ENCODE measurements at regions not wholly inside any gene's neighbourhood (a gene's known extent, or its start where the extent isn't known, plus 50 kb on each side); places are given as distances from the start of the nearest gene placed in this dataset.

DNA sequence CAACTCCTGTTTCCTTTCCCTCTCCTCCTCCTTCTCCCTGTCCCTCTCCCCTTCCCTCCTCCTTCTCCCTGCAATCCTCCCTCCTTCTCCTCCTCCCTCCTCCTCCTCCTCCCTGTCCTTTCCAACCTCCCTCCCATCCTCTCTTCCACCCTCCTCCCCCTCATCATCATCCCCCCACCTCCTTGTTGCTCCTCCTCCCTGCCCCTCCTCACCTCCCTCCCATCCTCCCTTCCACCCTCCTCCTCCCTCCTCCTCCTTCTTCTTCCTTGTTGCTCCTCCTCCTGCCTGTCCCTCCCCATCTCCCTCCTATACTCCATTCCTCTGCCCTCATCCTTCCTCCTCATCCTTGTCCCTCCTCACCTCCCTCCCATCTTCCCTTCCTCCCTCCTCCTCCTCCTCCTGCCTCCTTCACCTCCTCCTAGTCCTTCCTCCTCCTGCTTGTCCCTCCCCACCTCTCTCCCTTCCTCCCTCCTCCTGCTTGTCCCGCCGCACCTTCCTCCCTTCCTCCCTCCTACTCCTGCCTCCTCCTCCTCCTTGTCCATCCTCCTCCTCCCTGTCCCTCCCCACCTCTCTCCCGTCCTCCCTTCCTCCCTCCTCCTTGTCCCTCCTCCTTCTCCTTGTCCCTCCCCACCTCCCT, 222.5 kb downstream of the IRF8 start:
- no peak for DNase-seq

DNA sequence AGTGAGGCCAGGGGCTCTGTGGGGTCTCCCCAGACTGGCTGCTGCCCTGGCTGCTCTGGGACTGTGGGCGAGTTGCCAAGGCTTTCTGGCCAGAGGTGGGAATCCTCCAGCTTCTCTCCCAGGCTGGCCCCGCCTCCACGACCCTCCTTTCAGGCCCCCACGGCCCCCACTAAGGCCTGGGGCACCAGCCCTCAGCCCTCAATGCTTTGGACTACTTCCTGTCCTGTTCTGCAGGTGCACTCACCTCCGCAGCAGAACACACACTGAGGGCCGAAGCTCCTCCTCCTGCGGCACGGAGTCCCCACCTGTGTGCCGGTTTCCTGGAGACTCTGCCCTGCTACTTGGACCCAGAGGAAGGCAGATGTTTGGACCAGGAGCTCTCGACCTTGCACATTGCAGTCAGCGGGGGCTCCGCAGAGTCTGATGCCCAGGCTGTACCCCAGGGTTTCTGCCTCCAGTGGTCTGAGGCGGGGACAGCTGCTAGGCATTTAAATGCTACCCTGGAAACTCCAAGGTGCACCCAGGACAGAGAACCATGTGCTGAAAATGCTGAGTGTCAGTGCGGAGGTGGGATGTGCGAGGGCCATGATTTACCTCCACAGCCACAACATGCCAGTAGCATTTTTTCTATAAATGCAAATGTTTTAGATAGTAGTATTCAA, 223.8 kb downstream of the IRF8 start:
- no peak for DNase-seq

DNA sequence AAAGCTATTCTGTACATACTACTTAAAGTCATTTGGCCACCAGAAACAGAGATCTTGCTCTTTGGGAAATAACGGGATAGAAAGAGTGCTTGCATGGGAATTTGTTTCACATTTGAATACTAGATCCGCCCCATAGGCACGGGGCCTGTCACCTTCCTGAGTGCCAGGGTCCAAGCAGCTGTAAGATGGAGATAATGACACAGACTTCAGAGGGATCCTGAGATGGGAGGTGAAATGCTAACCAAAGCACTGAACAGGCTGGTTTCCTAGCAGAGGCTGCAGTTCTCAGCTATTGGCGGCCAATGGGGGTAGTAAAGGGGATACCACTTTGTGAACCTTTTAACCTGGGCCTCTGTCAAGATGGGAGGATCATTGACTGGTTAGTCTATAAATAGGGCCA, 225.4 kb downstream of the IRF8 start:
- no peak for DNase-seq

DNA sequence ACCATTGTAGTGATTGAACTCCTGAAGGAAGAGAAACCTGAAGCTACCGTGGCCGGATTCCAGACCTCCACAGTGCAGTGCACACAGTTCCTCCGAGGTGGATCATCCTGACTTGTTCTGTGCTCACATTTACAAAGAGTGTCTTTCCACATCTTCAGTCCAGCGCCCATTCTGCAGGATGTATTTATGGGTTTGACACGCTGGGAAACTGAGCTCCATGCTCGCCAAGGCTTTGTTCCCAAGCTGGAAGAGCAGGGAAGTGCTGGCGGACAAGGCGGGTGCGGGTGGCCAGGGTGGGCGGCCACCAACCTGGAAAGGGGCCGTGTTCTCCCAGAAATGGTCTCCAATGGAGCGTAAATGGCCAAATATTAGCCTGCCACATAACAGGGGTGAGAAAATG, 227.9 kb downstream of the IRF8 start:
- no peak for DNase-seq

DNA sequence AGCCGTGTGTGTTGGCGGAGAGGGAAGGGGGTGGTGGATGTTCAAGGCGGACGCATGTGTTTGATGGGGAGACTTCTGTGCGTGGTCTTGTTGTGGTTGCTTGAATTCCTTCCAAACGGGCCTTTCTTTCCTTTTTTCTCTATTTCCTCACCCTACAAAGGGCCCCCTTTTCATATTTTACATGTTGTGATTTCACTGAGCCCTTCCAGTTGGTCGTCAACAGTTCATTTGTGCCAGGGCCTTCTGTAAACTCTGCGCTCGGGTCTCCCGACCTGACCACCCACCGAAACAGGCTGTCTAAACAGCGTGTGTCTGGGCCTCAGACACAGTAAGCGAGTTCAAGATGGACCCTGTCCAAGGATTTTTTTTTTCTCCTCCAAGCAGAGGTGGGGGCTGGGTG, 228.4 kb downstream of the IRF8 start:
- DNase-seq: no peak

DNA sequence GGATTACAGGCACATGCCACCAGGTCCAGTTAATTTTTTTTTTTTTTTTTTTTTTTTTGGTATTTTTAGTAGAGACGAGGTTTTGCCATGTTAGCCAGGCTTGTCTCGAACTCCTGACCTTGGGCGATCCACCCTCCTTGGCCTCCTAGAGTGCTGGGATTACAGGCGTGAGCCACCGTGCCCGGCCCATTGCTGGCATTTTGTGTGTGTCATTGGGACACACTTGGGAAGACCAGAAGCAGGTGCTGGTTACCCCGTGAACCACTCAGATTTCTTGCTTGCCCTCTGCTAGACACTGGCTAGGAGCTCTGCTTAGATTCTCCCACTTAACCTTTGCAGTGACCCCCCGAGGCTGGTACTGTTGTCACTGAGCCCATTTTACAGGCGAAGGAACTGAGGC, 229.3 kb downstream of the IRF8 start:
- DNase-seq: no peak

DNA sequence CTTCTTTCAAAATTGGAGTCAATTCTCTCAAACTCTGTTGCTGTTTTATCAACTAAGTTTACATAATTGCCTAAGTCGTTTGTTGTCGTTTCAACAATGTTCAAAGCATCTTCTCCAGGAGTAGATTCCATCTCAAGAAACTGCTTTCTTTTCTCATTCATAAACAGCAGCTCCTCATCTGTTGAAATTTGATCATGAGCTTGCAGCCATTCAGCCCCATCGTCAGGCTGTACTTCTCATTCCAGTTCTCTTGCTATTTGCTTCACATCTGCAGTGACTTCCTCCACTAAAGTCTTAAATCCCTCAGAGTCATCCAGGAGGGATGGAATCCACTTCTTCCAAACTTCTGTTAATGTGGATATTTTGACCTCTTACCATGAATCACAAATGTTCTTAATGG, 230.6 kb downstream of the IRF8 start:
- no peak for DNase-seq

DNA sequence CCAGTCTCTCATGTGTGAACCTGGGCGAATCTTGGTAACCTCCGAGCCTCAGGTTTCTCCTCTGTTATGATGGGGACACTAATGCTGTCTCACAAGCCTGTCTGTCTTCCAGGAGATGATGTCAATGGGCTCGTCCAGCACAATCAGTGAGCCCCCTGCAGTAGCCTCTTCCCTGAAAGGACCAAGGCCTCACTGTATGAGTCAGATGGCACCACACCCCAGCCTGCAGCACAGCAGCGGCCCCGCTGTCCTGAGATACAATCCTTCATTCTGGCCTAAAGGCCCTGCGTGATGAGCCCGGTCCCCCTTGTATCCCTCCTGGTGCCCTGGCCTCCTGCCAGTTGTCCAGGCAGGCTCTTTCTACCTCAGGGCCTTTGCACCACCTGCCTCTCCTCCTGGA, 234.4 kb downstream of the IRF8 start:
- DNase-seq: no peak

DNA sequence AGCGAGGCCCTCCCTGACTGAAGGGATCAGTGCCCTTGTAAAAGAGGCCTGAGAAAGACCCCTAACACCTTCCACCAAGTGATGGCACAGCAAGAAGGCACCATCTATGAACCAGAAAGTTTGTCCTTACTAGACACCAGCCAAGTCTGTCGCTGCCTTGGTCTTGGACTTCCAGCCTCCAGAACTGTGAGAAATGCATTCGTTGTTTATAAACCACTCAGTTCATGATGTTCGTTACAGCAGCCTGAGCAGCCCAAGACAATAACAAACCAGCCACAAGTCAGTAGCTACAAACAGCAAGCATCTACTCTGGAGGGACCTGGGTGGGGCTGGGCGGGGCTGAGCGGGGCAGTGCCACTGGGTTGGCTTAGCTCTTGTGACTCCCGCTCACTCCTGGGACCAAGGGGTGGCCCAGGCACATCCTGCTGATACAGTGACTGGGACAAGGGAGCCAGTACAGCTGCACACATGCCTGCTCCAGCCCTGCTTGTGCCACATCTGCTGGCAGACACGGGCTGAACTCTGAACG, 234.9 kb downstream of the IRF8 start:
- no peak for DNase-seq

DNA sequence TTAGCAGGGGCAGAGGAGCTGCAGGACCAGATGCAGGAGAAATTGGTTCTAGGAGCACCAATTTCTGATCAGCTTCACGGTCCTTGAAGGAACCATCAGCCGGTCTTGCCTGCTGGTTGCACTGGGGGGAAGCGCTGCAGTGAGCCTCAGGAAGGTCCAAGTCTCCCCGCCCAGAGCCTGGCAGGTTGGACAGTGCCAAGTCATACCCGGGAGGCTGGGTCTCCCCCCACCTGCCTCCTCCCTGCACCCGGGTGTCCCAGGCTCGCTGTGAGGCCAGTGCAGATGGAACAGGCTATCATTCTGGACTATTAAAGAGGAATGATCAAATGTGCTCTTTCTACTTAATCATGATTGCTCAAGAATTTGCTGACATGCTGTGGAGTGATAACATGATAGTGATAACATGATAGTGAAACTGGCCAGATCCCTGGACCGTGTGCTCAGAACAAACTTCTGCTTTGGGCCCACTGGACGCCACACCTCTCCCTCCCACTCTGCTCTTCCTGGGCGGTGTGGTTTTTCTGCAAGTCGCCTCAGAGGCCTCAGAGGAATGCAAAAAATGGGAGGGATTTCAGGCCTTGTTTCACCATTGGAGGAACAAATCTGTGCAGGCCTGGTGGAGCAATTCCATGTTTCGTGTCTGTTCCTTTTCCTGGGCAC, 236.0 kb downstream of the IRF8 start:
- no peak for DNase-seq

DNA sequence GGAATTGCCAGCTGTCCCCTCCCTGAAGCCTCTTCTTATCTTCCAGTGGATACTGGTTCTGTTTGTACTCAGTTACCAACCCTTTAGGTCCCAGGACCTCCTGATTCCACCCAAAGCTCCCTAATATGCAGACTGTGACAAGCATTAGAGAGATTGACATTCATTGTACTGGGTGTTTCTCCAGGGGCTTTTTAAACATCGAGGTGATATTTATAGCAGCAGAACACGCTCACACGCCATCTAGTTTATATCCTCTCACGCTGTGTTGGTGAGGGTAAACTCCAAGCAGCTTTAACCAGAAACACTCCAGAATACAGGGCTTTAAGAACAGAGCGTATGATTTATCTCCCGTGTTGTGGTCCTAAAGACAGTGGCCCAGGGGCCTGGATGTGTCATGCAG, 238.4 kb downstream of the IRF8 start:
- DNase-seq: no peak

DNA sequence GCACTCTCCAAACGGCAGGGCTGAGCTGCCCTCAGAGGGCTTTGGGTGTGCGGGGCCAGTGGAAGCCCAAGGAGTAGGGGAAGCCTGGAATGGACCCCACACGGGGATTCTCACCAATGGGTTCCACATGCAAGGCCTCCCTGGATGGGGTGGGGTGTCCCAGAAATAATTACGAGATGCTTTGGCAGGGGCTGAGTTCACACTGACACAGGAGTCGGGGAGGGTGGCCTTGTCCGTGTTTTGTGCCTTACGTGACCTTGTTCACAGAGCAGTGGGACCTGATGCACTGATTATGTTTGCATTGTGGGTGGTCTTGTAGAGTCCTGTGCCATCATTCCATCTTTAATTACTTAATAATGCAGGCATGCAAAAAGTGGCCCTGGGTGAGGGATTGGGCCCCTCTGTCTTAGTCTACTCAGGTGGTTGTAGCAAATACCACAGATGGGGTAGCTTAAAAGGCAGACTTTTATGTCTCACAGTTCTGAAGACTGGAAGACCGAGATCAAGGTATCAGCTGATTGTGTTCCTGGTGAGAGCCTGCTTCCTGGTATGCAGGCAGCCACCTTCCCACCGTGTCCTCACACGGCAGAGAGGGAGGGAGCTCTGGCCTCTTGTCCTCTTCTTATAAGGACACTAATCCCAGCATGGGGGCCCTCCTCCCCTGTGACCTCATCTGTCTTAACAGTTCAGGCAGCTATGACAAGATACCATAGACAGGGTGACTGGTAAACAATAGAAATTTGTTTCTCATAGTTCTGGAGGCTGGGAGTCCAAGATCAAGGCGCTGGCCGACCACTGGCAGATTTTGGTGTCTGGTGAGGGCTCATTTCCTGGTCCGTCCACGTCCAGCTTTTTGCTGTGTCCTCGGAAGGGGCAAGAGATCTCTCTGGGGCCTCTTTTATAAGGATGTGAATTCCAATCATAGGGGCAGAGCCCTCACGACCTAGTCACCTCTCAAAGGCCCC, 239.4 kb downstream of the IRF8 start:
- DNase-seq: no peak

DNA sequence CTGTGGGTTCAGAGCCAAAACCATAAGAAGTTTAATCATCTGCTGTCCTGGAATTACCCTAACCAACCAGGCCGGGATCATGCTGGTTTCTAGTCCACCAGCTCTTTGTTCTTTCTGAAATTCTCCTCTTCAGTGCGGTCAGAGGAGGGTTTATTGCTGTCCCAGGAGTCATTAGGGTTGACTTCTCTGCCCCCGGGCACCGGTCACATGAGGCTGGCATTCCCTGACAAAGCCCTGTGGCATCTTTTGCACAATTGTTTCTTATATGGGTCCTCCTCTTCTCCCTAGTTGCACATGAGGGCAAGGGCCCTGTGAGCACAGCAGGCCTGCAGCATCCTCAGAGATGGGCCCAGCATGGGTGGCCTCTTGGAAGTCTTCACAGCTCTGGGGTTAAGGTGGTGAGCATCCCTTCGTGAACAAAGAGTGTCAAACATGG, 243.9 kb downstream of the IRF8 start:
- no peak for DNase-seq

DNA sequence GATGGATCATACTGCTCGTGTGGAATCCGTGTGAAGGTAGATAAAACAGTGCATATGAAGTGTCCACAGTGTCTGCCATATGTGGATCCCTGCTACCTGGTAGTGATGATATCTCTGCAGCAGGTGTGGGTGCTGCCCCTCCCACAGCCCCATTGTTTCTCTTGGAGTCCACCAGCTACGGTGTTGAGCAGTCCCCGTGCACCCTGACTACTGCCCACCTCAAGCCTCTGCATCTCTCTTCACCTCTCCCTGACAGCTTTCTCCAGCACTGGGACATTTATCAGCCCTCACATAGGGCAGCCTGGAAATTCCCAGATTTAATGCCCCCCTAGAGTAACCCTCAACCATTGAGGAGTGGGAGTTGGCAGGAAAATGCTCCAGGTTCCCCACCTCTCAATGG, 244.7 kb downstream of the IRF8 start:
- no peak for DNase-seq

DNA sequence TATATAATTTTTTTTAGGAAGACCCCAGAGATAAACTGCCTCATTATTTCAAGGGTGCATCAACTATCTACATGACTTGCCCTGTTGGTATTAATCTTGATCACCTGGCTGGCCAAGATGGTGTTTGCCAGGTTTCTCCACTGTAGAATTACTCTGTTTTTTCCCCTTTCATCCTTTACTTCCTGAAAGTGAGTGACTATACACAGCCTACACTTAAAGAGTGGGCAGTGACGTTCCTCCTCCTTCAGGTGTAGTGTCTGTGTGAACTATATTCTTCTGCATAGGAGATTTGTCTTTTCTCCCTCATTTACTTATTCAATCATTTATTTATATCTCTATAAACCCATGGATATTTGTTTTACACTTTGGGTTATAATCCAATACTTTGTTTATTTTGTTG, 246.7 kb downstream of the IRF8 start:
- DNase-seq: no peak

DNA sequence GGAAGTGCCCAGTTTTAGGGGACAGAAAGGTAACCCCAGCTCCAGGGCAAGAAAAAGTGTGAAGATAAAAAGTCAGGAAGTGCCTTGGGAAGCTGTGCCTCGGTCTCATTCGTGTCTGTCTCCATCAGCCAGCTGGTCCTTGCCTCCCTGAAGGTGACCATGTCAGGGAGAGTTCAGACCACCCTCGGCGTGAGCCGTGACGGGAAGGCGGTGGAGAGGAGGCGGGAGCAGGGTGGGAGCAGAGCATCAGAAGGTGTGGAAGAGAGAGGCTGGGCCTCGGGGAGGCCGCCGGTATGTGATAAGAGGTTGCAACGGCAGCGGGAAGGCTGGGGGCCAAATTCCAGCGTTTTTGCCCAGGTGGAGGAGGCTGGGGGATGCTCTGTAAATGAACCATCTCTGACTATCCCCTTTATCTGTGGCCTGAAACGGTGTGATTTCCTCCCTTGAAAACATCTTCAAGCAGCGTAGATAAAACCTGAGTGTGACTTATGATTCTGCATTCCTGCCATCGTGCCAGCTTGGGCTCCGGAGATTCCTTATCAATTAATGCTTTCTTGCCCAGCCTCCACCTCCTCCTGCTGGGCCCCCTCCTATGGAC, 251.8 kb downstream of the IRF8 start:
- DNase-seq: no peak

DNA sequence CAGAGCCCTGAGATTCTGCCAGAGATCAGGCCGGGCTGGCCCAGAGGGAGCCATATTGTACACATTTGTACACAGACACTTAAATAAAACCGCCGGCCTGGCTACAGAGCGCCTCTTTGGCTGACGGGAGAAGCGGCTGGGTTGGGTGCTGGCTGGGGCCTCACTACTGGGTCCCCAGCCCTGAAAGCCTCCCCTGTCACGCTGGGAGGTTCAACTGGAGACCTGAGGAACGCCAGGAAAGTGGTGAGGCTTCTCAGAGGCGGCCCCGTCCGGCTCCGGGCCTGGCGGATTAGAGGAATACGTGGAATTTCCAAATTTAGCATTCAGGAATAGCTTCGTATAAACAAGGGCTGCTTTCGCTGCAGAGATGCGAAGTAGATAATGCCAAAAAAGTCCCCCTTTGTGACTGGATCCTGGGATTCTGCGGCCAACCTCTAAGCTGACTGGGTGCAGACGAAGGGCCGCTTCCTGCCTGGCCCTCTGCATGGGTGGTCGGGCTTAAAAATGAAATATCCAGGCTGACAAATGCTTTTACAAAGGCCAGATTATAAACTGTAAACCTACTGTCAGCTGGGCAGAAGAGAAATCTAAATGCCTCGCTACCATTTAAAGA, 252.4 kb downstream of the IRF8 start:
- no peak for DNase-seq

DNA sequence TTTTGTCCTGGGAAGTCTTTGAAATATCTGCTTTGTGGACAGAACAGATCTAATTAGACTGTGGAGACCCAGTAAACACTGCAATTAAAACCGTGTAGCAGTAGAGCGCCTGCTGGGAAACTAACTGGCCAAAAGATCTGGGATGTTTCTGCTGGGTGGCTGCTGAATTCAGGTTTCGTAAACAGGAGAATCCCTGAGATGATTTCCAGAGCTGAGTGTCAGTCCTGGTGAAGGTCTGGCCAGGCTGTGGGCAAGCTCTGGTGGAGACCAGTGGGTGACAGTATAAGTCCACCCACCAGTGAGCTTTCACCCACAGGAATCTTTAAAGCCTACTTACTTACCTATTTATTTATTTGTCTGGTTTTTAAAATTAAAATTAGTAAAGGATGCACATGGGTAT, 257.2 kb downstream of the IRF8 start:
- no peak for DNase-seq

DNA sequence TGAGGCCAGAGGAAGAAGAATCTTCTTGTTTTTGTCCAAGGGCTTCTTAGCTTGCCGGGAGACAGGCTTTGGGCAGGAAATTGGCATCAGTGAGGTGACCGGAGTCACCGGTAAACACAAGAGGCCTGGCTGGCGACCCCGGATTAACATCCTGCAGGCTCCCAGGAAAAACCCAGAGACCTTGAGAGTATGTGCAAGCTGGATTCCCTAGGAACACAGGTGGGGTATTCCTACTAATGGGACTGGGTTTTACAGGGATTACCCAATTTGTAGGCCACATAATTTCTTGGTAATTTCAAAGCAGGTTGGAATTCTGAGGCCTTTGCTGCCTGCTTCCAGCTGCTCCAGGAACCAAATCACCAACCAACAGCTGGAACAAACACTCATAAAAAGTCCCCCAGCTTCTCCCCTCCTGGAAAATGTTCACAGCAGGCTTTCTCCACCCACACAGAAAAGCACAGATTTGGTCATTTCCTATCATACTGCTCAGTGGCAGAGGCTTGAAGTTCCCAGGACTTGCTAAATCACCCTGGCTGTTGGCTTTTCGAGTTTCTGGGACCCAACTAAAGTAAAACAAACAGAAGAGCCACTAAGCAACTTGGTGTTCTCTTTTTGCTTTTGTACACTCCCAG, 258.8 kb downstream of the IRF8 start:
- no peak for DNase-seq

DNA sequence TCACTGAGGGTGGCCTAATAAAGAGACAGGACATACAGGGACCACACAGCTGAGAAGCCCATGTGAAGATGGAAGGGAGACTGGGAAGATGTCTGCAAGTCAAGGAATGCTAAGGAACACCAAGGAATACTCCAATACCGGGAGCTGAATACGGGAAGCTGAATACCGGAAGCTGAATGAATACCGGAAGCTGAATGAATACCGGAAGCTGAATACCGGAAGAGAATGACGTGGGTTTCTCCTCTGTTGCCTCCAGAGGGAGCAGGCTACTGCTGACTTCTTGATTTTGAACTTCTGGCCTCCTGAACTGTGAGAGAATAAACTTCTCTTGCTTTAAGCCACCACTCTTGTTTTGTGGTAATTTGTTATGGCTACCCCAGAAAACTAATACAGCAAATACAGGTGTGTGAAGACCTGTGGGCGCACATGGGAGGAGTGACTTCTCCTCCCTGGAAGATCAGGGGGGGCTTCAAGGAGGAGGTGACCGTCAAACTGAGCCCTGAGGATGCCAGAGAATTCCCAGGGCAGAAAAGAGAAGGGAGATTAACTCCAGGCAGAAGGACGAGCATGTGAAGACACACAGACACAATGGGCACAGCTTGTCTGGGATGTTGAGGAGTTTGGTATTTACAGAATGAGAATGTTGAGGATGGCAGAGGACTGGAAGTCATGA, 259.9 kb downstream of the IRF8 start:
- no peak for DNase-seq

DNA sequence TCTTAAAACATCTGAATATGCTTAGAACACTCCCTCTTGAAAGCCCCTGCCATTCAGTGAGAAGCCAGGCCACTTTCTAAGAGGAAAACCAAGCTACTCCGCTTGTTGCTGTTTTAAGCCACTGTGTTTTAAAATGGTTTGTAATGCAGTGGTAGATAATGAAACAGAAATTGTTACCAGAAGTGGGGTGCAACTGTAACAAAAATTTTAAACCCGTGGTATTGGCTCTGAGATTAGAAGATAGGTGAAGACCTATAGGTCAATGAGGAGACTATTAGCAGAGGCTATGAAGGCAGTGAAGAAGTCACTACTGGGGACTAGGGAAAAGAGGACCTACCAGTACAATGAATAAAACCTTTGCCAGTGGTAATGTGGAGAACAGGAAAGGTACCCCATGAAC, 266.5 kb downstream of the IRF8 start:
- no peak for DNase-seq
